Mucosa of descending colon (tissue), 3 donors: ENCODE measurements at regions not wholly inside any gene's neighbourhood (a gene's known extent, or its start where the extent isn't known, plus 50 kb on each side); places are given as distances from the start of the nearest gene placed in this dataset.
A peak's percentile ranks its signal among the peaks of the same experiment; 100 is the strongest.

Experiments
- ATAC-seq: fragments of 200-7000 bp; cut with Tn5 transposase; one replicate; pipeline ENCODE4 v1.9.1; 2020; ENCODE audit warnings: mild to moderate bottlenecking, moderate library complexity
- DNase-seq, 3 donors: peaks; one replicate each; pipeline ENCODE4 v3.0.0-alpha.2; 2020
- H3K36me3 ChIP-seq: fragments of 200-600 bp; one replicate; pipeline ENCODE4 v1.8.0; 2021; ENCODE audit warnings: low read depth, mild to moderate bottlenecking
- H3K4me1 ChIP-seq: fragments of 200-600 bp; one replicate; pipeline ENCODE4 v1.8.0; 2021; ENCODE audit warnings: low read depth, mild to moderate bottlenecking
- H3K4me3 ChIP-seq: fragments of 200-600 bp; one replicate; pipeline ENCODE4 v1.8.0; 2021; ENCODE audit warnings: mild to moderate bottlenecking
- H3K9me3 ChIP-seq: fragments of 200-600 bp; one replicate; pipeline ENCODE4 v1.8.0; 2021; ENCODE audit warnings: mild to moderate bottlenecking
- intact Hi-C, 2 donors: fragments of 100-400 bp; cut with DNase I in 1 of 2; cut with micrococcal nuclease in 1 of 2; formaldehyde crosslinking; loops; one replicate each; pipeline versions ENCODE4 v1.11.0 to v1.11.1; 2022; cut with DNase I, micrococcal nuclease
- TF ChIP-seq, protein P1 (sequence below): fragments of 200-600 bp; IDR thresholded peaks from one replicate; pipeline ENCODE4 v1.8.0; 2022; ENCODE audit warnings: antibody characterized with exemption, mild to moderate bottlenecking
- donor health status: DM: no; HTN: no; CAD: no; lungs with moderate emphysema.
- donor health status: DM: no; HTN: no; CAD: no.
- donor health status: DM: no; HTN: yes; CAD: no.

DNA sequence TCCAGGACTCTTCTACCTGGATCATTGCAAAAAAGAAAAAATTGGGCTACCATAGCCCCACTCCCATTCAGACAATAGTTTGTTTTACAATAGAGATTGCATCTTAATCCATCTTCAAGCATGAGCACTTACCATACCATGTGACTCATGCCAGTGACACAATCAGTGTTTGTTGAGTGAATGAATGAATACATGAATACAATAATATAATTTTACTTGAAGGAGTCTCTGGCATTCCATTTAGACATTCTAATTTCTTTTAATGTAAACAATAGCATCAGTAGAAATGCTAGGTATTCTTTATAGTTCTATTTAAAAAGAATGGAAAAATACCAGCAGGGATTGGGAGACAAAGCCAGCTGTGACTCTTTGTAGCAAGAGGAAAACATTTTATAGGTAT, 141.6 kb upstream of the AKR1E2 start:
- TF ChIP-seq, protein P1, sequence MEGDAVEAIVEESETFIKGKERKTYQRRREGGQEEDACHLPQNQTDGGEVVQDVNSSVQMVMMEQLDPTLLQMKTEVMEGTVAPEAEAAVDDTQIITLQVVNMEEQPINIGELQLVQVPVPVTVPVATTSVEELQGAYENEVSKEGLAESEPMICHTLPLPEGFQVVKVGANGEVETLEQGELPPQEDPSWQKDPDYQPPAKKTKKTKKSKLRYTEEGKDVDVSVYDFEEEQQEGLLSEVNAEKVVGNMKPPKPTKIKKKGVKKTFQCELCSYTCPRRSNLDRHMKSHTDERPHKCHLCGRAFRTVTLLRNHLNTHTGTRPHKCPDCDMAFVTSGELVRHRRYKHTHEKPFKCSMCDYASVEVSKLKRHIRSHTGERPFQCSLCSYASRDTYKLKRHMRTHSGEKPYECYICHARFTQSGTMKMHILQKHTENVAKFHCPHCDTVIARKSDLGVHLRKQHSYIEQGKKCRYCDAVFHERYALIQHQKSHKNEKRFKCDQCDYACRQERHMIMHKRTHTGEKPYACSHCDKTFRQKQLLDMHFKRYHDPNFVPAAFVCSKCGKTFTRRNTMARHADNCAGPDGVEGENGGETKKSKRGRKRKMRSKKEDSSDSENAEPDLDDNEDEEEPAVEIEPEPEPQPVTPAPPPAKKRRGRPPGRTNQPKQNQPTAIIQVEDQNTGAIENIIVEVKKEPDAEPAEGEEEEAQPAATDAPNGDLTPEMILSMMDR: no peak
- no peak for DNase-seq
- Histone ChIP-seq H3K9me3 (no peaks in the 10 kb centered on the region), H3K36me3 (no peaks in the 10 kb centered on the region), H3K4me1 (no peaks in the 10 kb centered on the region), H3K4me3 (no peak overlapping the region)
- intact Hi-C loops: no loop called here
- ATAC-seq: no peak

DNA sequence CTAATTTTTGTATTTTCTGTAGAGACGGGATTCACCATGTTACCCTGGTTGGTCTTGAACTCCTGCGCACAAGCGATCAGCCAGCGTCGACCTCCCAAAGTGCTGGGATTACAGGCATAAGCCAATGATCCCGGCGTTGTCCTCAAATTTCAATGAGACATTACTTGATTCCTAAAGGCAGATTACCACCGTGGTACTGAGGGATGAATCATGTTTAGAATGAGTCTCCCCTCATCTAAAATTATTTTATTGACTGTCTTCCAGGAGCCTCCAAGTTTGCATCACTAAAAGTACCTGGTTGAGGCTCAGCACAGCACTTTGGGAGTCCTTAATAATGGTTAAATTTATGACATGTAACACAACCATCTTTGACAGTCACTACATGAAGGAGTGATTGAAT, 142.2 kb upstream of the AKR1E2 start:
- H3K9me3 ChIP-seq: no peaks in the 10 kb centered on the region
- DNase-seq (no peak), ATAC-seq (no peak)
- H3K4me1 ChIP-seq: no peaks in the 10 kb centered on the region
- TF ChIP-seq, protein P1: no peak
- intact Hi-C loops: no loop called here
- H3K4me3 ChIP-seq: no peak overlapping the region
- no peaks in the 10 kb centered on the region for H3K36me3 ChIP-seq

DNA sequence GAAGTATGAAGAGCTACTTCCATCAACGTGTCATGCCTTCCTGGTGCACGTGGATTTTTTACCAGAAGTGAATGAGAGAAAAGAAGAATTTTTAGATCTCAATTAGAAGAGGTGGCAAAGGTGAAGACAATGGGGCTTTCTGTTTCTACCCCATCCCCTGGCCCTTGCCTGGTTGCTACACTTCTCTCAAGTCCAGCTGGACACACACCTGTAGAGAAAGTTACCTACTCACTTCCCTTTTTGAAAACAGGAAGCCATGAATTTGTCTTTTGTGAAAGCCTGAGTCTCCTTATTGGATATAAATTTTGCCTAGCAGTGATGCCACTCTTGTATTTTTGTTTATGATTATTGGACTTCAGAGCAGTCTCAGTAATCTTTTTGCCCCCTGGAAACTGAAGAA, 142.9 kb upstream of the AKR1E2 start:
- TF ChIP-seq, protein P1: no peak
- no peak overlapping the region for H3K4me3 ChIP-seq
- no peak for DNase-seq
- H3K9me3 ChIP-seq: no peaks in the 10 kb centered on the region
- ATAC-seq: no peak
- no peaks in the 10 kb centered on the region for H3K36me3 ChIP-seq
- intact Hi-C loops: no loop called here
- H3K4me1 ChIP-seq: no peaks in the 10 kb centered on the region

DNA sequence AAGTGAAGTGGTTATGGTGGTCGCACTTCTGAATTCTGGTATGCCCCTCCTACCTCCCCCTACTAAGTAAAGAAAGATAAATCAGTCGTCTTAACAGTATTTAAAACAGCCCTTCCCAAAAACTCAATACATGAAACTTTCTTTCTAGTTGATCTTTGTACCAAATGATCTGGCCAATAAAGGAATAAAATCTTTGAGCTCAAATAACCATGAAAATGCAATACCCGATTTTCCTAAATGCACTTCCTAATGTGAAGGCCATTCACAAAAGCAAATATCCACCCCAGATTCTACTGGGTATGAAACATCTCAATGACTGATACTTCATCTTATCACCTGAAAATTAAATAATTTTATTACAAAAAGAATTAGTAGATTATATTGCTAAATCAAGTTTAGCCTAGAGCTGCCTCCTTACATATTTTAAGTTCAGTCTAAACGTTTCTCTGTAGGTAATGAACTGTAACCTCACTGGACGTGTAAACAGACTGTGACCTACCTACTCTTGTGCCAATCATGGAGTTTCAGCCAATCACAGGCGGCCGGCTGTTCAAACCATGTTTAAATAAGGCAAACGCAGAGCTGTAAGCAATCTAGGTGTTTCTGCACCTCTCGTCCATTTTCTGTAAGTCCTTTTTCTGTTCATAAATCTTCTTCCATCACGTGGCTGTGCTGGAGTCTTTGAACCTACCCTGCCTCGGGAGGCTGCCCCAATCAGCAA, 146.9 kb upstream of the AKR1E2 start:
- Histone ChIP-seq H3K36me3 (no peaks in the 10 kb centered on the region), H3K4me3 (no peak overlapping the region), H3K9me3 (no peaks in the 10 kb centered on the region), H3K4me1 (no peaks in the 10 kb centered on the region)
- DNase-seq: peak; percentile 73 to 80 (median 77)
- ATAC-seq: peak; percentile 84
- TF ChIP-seq, protein P1: no peak
- intact Hi-C loops: no loop called here

DNA sequence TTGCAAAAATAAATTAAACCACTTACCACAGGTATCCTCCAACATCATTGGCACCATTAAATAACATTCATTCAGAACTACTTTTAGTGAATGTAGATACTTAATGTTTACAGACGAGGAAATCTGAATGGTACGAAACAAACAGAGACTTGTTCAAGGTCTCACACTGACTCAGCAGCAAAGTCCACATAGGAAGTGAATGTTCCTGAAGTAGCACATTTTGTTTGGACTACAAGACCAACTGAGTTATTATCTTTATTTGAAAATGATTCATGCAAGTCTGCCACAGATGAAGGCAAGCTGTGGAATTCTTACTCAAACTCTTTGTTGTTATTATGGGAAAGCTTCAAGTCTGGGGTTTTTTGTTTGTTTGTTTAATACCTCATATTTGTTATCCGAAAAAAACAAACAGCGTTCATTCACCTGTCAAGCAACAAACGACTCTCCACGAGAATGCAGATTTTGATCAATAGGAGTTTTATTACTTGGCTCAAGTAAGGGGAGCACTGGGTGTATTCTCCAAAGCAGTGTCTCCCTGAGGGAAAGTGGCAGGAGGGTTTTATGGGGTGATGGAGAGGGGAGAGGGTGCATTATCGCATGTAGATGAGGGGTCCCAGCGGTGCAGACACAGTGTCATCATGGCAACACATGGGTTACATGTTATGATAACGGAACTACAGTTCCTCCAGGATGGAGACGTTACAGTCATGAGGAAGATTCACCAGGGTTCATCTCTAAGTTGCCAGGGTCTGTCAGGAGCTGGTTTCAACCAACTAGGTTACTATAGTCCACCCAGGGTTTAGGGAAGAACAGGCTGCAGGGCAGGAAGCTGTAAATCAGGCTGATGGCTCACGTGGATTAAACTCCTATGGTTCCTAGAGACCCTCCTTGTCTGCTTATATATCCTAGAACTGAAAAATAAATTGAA, 147.7 kb upstream of the AKR1E2 start:
- intact Hi-C loops: no loop called here

More for the DNA sequence above, 147.7 kb upstream of the AKR1E2 start:
- peak; percentile 88 for ATAC-seq
- no peak overlapping the region for H3K4me3 ChIP-seq
- no peaks in the 10 kb centered on the region for H3K9me3 ChIP-seq
- H3K4me1 ChIP-seq: no peaks in the 10 kb centered on the region
- DNase-seq: peak in 1 of 3 donors; percentile 27
- TF ChIP-seq, protein P1: no peak
- no peaks in the 10 kb centered on the region for H3K36me3 ChIP-seq
